Breast epithelium (tissue), 4 donors: ENCODE measurements at regions not wholly inside any gene's neighbourhood (a gene's known extent, or its start where the extent isn't known, plus 50 kb on each side); places are given as distances from the start of the nearest gene placed in this dataset.

Source experiments
- DNase-seq, 2 donors: peaks; one replicate each; pipeline ENCODE4 v3.0.0-alpha.2; 2019; ENCODE audit warnings: low spot score in 2 of 2
- H3K27ac ChIP-seq, 2 donors: fragments of 200-600 bp; sonication (generic) in 1 of 2; one replicate each; pipeline ENCODE4 v1.5.1; 2016 to 2019; ENCODE audit warnings: mild to moderate bottlenecking in 1 of 2
- H3K27me3 ChIP-seq, 2 donors: fragments of 200-600 bp; sonication (generic) in 1 of 2; one replicate each; pipeline versions ENCODE4 v1.5.1 to v1.6.0; 2017 to 2019; ENCODE audit warnings: control low read depth in 1 of 2, mild to moderate bottlenecking in 1 of 2
- H3K36me3 ChIP-seq: fragments of 200-600 bp; one replicate; pipeline ENCODE4 v1.5.1; 2019
- H3K4me1 ChIP-seq, 2 donors: fragments of 200-600 bp; sonication (generic); one replicate each; pipeline ENCODE4 v1.5.1; 2016 to 2019; ENCODE audit warnings: control low read depth in 1 of 2
- H3K4me3 ChIP-seq, 3 donors: fragments of 200-600 bp; sonication (generic); 1 replicate in 2 of 3; 2 replicates in 1 of 3; pipeline ENCODE4 v1.5.1; 2016 to 2019; ENCODE audit warnings: mild to moderate bottlenecking in 3 of 3, moderate library complexity in 2 of 3
- H3K9me3 ChIP-seq, 2 donors: fragments of 200-600 bp; sonication (generic) in 1 of 2; one replicate each; pipeline ENCODE4 v1.5.1; 2016 to 2019; ENCODE audit warnings: control low read depth in 1 of 2
- POLR2A ChIP-seq: fragments of 450-650 bp; IDR thresholded peaks from one replicate; pipeline ENCODE4 v1.6.1; 2016; ENCODE audit warnings: antibody characterized with exemption, mild to moderate bottlenecking, moderate library complexity
- POLR2AphosphoS5 ChIP-seq, 3 donors: sonication (generic); formaldehyde crosslinking; IDR thresholded peaks; one replicate each; pipeline ENCODE4 v1.6.1; 2017; ENCODE audit warnings: antibody characterized with exemption in 3 of 3
- intact Hi-C: fragments of 100-400 bp; cut with DNase I; formaldehyde crosslinking; loops from one replicate; pipeline ENCODE4 v1.15.1; 2023; ENCODE audit warnings: low total_unique reads
- TF ChIP-seq, protein P1 (sequence below), 3 donors: fragments of 450-650 bp; IDR thresholded peaks; one replicate each; pipeline ENCODE4 v1.5.1; 2016 to 2017; ENCODE audit warnings: antibody characterized with exemption in 3 of 3, mild to moderate bottlenecking in 3 of 3, moderate library complexity in 3 of 3

DNA sequence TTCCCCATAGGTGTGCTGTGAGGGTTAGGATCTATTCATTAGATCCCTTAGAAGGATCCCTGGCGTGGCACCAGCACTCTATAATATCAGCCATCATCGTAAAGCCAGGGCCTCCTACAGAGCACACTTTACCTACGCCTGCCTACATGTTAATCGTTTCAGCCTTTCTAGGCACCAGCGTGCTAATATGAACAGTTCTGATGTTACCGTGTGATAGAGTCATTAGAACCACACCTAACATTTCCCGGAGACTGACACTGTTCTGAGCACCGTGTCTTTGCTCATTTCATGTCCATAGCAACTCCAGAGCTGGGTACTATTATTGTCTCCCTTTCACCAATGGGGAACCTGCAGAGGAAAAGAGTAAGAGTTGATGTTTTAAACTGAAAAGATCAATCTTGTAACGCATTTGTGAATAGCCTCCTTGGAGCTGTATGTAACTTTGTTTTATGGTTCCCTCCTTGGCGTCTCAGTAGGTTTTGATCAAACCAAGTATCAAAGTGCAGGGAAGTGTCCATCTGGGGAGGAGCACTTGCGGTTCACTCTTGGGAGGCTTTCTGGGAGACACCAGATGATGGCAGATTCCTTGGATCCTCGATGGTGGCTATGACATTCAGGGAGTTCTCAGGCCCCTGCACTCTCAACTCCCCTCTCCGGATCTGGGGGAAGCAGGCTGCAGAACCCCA lies 73.8 kb upstream of the KCNG1 start:
- no peaks in the 10 kb centered on the region for H3K4me1 ChIP-seq
- no peaks in the 10 kb centered on the region for H3K36me3 ChIP-seq
- DNase-seq: no peak
- H3K27ac ChIP-seq: no peak overlapping the region
- intact Hi-C loops: no loop called here
- peaks cover 0 to 8% of the 10 kb centered on the region in 2 donors for H3K27me3 ChIP-seq
- TF ChIP-seq POLR2A (no peak), POLR2AphosphoS5 (IDR thresholded peaks at IDR 0.05) (no peak)
- TF ChIP-seq, protein P1, sequence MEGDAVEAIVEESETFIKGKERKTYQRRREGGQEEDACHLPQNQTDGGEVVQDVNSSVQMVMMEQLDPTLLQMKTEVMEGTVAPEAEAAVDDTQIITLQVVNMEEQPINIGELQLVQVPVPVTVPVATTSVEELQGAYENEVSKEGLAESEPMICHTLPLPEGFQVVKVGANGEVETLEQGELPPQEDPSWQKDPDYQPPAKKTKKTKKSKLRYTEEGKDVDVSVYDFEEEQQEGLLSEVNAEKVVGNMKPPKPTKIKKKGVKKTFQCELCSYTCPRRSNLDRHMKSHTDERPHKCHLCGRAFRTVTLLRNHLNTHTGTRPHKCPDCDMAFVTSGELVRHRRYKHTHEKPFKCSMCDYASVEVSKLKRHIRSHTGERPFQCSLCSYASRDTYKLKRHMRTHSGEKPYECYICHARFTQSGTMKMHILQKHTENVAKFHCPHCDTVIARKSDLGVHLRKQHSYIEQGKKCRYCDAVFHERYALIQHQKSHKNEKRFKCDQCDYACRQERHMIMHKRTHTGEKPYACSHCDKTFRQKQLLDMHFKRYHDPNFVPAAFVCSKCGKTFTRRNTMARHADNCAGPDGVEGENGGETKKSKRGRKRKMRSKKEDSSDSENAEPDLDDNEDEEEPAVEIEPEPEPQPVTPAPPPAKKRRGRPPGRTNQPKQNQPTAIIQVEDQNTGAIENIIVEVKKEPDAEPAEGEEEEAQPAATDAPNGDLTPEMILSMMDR (IDR thresholded peaks at IDR 0.05): no peak
- H3K9me3 ChIP-seq: no peaks in the 10 kb centered on the region
- no peak overlapping the region for H3K4me3 ChIP-seq

DNA sequence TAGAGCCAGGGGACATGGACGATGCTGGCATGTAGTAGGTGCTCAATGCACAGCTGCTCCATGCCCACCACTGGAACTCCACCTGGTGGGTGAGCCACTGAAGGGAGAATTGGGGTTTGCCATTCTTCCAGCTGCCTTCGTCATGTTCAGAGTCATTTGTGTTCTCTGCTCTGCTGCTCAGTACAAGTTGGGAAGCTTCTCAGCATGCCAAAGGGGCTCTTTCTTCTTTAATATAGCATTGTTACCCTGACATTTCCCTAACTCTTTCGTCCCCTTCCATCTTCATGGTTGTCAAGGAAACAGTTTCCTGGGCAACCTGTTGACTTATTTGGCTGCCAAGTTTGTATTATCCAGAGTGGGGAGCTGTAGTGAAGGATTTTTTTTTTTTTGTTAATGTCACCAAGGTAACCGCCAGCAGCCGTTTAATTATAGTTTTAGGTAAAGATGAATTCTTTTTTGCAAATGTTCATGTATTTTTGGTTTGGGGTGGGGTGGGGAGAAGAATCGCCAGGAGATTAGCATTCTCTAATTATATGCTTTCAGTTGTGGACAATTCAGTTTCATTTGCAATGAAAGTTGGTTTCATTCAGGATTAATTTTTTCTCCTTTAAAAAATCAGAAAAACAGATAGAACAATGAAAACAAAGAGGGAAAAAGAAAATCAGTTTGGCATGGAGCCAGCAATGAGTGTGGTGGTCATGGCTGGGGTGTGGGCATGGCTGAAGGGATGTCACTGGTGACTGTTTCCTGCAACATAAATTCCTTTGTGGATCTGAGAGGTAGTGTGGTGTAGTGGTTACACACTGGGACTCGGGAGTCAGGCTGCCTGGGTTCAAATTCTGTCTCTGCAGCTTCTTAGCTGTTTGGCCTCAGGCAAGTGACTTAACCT lies 73.0 kb upstream of the KCNG1 start:
- Histone ChIP-seq H3K27ac (no peak overlapping the region), H3K4me1 (no peaks in the 10 kb centered on the region), H3K36me3 (no peaks in the 10 kb centered on the region), H3K4me3 (no peak overlapping the region), H3K27me3 (peaks cover 0 to 15% of the 10 kb centered on the region in 2 donors), H3K9me3 (no peaks in the 10 kb centered on the region)
- no peak for DNase-seq
- intact Hi-C loops: no loop called here
- TF ChIP-seq, protein P1 (IDR thresholded peaks at IDR 0.05): no peak
- TF ChIP-seq POLR2A (no peak), POLR2AphosphoS5 (IDR thresholded peaks at IDR 0.05) (no peak)

DNA sequence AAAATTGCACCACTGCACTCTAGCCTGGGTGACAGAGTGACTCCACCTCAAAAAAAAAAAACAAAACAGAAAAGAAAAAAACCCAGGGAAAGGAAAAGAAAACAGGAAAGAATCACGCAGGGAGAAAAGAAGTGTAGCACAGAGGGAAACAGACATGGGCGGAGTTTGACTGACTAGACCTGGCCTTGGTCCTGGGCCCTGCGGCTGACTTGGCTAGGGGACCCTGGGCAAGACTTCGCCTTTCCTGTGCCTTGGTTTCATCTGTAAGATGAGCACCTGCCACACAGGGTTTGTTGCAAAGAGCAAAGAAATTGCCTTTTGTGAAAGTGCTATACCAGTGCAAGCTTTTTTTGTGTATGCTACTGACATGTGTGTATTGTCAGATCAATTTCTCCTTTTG lies 71.3 kb upstream of the KCNG1 start:
- Histone ChIP-seq H3K36me3 (no peaks in the 10 kb centered on the region), H3K27me3 (peaks cover 0 to 26% of the 10 kb centered on the region in 2 donors), H3K4me1 (no peaks in the 10 kb centered on the region), H3K27ac (no peak overlapping the region), H3K4me3 (no peak overlapping the region), H3K9me3 (no peaks in the 10 kb centered on the region)
- peak in 1 of 2 donors; percentile 20 for DNase-seq
- TF ChIP-seq, protein P1 (IDR thresholded peaks at IDR 0.05): no peak
- TF ChIP-seq POLR2A (no peak), POLR2AphosphoS5 (IDR thresholded peaks at IDR 0.05) (no peak)
- intact Hi-C loops: no loop called here

DNA sequence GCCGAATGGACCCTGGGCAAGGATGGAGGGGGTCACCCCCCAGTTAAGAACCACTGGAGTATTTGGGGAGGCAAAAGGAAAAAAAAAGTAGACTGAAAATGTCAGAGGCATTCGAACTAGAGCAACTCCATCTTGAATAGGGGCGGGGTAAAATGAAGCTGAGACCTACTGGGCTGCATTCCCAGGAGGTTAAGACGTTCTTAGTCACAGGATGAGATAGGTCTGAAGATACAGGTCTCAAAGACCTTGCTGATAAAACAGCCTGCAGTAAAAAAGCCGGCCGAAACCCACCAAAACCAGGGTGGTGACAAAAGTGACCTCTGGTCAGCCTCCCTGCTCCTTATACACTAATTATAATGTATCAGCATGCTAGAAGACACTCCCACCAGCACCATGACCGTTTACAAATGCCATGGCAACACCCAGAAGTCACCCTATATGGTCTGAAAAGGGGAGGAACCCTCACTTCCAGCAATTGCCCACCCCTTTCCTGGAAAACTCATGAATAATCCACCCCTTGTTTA lies 70.4 kb upstream of the KCNG1 start:
- intact Hi-C loops: no loop called here
- peaks cover 0 to 29% of the 10 kb centered on the region in 2 donors for H3K27me3 ChIP-seq
- no peak overlapping the region for H3K27ac ChIP-seq
- no peaks in the 10 kb centered on the region for H3K36me3 ChIP-seq
- H3K9me3 ChIP-seq: no peaks in the 10 kb centered on the region
- no peak overlapping the region for H3K4me3 ChIP-seq
- H3K4me1 ChIP-seq: no peaks in the 10 kb centered on the region
- TF ChIP-seq POLR2A: no peak
- TF ChIP-seq, protein P1 (IDR thresholded peaks at IDR 0.05): no peak
- TF ChIP-seq POLR2AphosphoS5 (IDR thresholded peaks at IDR 0.05): no peak
- DNase-seq: no peak

DNA sequence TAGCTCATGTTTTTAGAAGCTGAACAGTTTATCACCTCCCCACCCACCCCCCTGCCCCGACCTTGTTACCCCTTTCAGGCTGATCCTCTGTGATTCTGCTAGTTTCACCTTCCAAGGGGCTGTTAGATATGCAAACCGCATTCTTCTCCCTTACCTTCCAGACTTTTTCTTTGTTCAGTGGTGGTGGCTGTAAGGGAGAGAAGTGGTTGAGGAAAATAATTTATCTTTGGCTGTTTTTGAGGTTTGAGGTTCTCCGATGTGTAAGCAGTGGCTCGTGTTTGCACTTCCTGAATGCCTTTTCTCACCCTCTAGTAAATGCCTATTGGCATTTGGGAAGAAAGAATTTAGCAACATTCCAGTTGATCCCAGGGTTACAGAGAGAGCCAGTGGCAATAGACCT lies 69.4 kb upstream of the KCNG1 start:
- H3K4me1 ChIP-seq: no peaks in the 10 kb centered on the region
- H3K36me3 ChIP-seq: no peaks in the 10 kb centered on the region
- DNase-seq: no peak
- no peaks in the 10 kb centered on the region for H3K9me3 ChIP-seq
- peaks cover 0 to 32% of the 10 kb centered on the region in 2 donors for H3K27me3 ChIP-seq
- H3K27ac ChIP-seq: no peak overlapping the region
- intact Hi-C loops: no loop called here
- no peak overlapping the region for H3K4me3 ChIP-seq
- TF ChIP-seq, protein P1 (IDR thresholded peaks at IDR 0.05): no peak
- TF ChIP-seq POLR2AphosphoS5 (IDR thresholded peaks at IDR 0.05) (no peak), POLR2A (no peak)
